Stimulated activated CD4-positive, alpha-beta T cell treated with anti-CD3 and anti-CD28 coated beads, Interleukin-2, amount 100 ng/mL, for 48 hours (primary cell): ENCODE measurements at regions not wholly inside any gene's neighbourhood (a gene's known extent, or its start where the extent isn't known, plus 50 kb on each side); places are given as distances from the start of the nearest gene placed in this dataset.
"Not testable (repeated sequence)": the region's sequence is repeated elsewhere in the genome, so short reads cannot be mapped to it uniquely, and the experiment has no call there.

Experiments
- DNase-seq, 2 donors: peaks; one replicate each; pipeline ENCODE4 v3.0.0-alpha.2; 2020

GRCh38 chr9:113665756-113666155, 202.2 kb downstream of the RGS3 start:
- no peak for DNase-seq

GRCh38 chr9:113668061-113668460, 204.5 kb downstream of the RGS3 start:
- DNase-seq = no peak

GRCh38 chr9:113669522-113670115, 206.1 kb downstream of the RGS3 start:
- DNase-seq = no peak

GRCh38 chr9:113673726-113674125, 202.4 kb upstream of the ZNF618 start:
- DNase-seq = no peak

GRCh38 chr9:113674436-113674835, 201.7 kb upstream of the ZNF618 start:
- no peak for DNase-seq

GRCh38 chr9:113675475-113675941, 200.6 kb upstream of the ZNF618 start:
- no peak for DNase-seq

- DNase-seq = no peak
Observed at GRCh38 chr9:113677057-113677456, 199.1 kb upstream of the ZNF618 start.

- no peak for DNase-seq
Observed at GRCh38 chr9:113677569-113677968, 198.5 kb upstream of the ZNF618 start.

GRCh38 chr9:113678119-113678858, 197.8 kb upstream of the ZNF618 start:
- no peak for DNase-seq

GRCh38 chr9:113678859-113679256, 197.3 kb upstream of the ZNF618 start:
- no peak for DNase-seq

GRCh38 chr9:113682297-113682771, 193.8 kb upstream of the ZNF618 start:
- peak; percentile 45 to 56 for DNase-seq

- DNase-seq = not testable (repeated sequence)
Observed at GRCh38 chr9:113685636-113686035, 190.5 kb upstream of the ZNF618 start.

- no peak for DNase-seq
Observed at GRCh38 chr9:113687107-113687679, 188.9 kb upstream of the ZNF618 start.

- no peak for DNase-seq
Observed at GRCh38 chr9:113687680-113688371, 188.3 kb upstream of the ZNF618 start.

- DNase-seq = no peak
Observed at GRCh38 chr9:113690055-113690740, 185.9 kb upstream of the ZNF618 start.

GRCh38 chr9:113692256-113692655, 183.9 kb upstream of the ZNF618 start:
- no peak for DNase-seq

GRCh38 chr9:113694912-113695311, 181.2 kb upstream of the ZNF618 start:
- DNase-seq = no peak

- DNase-seq = no peak
Observed at GRCh38 chr9:113695440-113695851, 180.7 kb upstream of the ZNF618 start.

- no peak for DNase-seq
Observed at GRCh38 chr9:113695901-113696300, 180.2 kb upstream of the ZNF618 start.

- no peak for DNase-seq
Observed at GRCh38 chr9:113701774-113702755, 174.0 kb upstream of the ZNF618 start.

- DNase-seq = no peak
Observed at GRCh38 chr9:113705306-113705927, 170.7 kb upstream of the ZNF618 start.
